Tibial artery (tissue), 4 donors: ENCODE measurements at regions not wholly inside any gene's neighbourhood (a gene's known extent, or its start where the extent isn't known, plus 50 kb on each side); places are given as distances from the start of the nearest gene placed in this dataset.

Experiments used
- DNase-seq, 2 donors: peaks; one replicate each; pipeline ENCODE4 v3.0.0-alpha.2; 2019
- H3K27ac ChIP-seq, 2 donors: fragments of 200-600 bp; sonication (generic) in 1 of 2; 1 replicate in 1 of 2; 2 replicates in 1 of 2; pipeline ENCODE4 v1.5.1; 2018 to 2019; ENCODE audit warnings: mild to moderate bottlenecking in 1 of 2
- H3K27me3 ChIP-seq, 2 donors: fragments of 200-600 bp; sonication (generic) in 1 of 2; one replicate each; pipeline versions ENCODE4 v1.5.1 to v1.6.0; 2016 to 2019
- H3K36me3 ChIP-seq, 3 donors: fragments of 200-600 bp; sonication (generic) in 2 of 3; one replicate each; pipeline ENCODE4 v1.5.1; 2016 to 2019; ENCODE audit warnings: mild to moderate bottlenecking in 2 of 3
- H3K4me1 ChIP-seq, 4 donors: fragments of 200-600 bp; sonication (generic) in 2 of 4; 1 replicate in 3 of 4; 2 replicates in 1 of 4; pipeline ENCODE4 v1.5.1; 2016 to 2019
- H3K4me3 ChIP-seq, 2 donors: fragments of 200-600 bp; sonication (generic) in 1 of 2; 1 replicate in 1 of 2; 2 replicates in 1 of 2; pipeline ENCODE4 v1.5.1; 2018 to 2019; ENCODE audit warnings: mild to moderate bottlenecking in 2 of 2
- H3K9me3 ChIP-seq, 3 donors: fragments of 200-600 bp; sonication (generic) in 1 of 3; one replicate each; pipeline ENCODE4 v1.5.1; 2016 to 2019
- intact Hi-C: fragments of 100-400 bp; cut with DNase I; formaldehyde crosslinking; loops from one replicate; pipeline ENCODE4 v1.15.0; 2023; ENCODE audit warnings: low total_unique reads
- TF ChIP-seq, protein P1 (sequence below), 2 experiments: fragments of 200-600 bp in 1 of 2; fragments of 450-650 bp in 1 of 2; IDR thresholded peaks; one replicate each; pipeline ENCODE4 v1.5.1; 2017 to 2019; ENCODE audit warnings: antibody characterized with exemption in 2 of 2, mild to moderate bottlenecking in 1 of 2, moderate library complexity in 1 of 2

DNA sequence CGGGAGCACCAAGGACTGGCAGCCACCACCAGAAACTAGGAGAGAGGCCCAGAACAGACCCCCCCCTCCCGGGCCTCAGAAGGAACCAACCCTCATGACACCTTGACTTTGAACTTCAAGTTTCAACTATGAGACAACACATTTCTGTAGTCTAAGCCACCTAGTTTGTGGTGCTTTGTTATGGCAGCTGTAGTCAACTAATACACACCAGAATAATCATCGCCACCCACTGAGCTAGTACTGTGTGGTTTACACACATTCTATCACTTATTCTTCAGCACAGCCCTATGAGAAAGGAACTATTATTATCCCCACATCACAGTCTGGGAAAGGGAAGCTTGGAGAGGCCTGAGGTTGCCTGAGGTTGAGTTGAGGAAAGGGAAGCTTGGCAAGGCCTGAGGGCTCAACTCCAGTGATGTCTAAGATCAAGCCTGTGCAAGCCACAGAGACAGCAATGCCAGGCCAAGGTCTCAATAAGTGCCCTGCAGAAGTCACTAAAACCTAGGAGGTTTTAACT lies 126.6 kb downstream of the FHDC1 start:
- Histone ChIP-seq H3K27me3 (no peaks in the 10 kb centered on the region), H3K9me3 (no peaks in the 10 kb centered on the region), H3K27ac (no peak overlapping the region), H3K36me3 (no peaks in the 10 kb centered on the region), H3K4me1 (no peaks in the 10 kb centered on the region), H3K4me3 (no peak overlapping the region)
- intact Hi-C loops: no loop called here
- TF ChIP-seq, protein P1, sequence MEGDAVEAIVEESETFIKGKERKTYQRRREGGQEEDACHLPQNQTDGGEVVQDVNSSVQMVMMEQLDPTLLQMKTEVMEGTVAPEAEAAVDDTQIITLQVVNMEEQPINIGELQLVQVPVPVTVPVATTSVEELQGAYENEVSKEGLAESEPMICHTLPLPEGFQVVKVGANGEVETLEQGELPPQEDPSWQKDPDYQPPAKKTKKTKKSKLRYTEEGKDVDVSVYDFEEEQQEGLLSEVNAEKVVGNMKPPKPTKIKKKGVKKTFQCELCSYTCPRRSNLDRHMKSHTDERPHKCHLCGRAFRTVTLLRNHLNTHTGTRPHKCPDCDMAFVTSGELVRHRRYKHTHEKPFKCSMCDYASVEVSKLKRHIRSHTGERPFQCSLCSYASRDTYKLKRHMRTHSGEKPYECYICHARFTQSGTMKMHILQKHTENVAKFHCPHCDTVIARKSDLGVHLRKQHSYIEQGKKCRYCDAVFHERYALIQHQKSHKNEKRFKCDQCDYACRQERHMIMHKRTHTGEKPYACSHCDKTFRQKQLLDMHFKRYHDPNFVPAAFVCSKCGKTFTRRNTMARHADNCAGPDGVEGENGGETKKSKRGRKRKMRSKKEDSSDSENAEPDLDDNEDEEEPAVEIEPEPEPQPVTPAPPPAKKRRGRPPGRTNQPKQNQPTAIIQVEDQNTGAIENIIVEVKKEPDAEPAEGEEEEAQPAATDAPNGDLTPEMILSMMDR (IDR thresholded peaks at IDR 0.05): no peak
- DNase-seq: no peak

DNA sequence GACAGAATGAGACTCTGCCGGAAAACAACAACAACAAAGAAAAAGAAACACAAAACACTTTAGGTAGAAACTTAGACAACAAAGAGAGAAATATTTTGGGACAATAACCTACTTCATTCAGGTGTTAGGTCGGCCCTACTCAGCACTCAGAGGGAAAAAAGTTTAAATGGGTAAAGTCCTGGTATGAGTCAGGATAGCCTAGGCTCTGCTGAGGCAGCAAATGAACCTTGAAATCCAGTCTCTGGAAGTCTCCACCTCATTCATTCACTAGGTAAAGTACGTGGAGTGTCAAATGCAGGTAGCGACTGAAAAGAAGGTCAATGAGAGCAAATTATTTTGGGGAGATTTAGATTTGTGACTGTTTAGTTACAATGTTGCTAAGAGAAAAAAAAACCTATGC lies 127.4 kb downstream of the FHDC1 start:
- Histone ChIP-seq H3K4me1 (no peaks in the 10 kb centered on the region), H3K36me3 (no peaks in the 10 kb centered on the region), H3K4me3 (no peak overlapping the region), H3K9me3 (no peaks in the 10 kb centered on the region), H3K27me3 (no peaks in the 10 kb centered on the region), H3K27ac (no peak overlapping the region)
- no peak for DNase-seq
- TF ChIP-seq, protein P1 (IDR thresholded peaks at IDR 0.05): no peak
- intact Hi-C loops: no loop called here

DNA sequence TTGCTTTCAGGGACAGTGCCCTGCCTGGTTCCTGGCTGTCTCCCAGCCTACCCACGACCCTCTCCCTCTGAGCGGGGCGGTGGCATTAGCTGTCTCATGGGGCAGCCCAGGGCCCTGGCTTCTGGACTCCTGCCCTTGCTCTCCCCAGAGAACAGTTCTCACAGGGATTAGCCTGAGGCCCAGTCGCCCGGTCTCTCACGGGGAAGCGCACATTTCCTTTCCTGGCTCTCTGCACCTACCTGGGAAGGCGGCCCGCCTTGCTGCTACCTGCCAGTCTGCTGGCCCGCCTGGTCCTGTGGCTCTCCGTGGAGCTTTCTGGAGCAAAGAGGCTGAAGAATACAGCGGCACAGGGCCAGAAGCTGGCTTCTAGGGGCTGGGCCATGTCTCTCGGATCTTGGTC lies 128.4 kb downstream of the FHDC1 start:
- intact Hi-C loops: no loop called here
- Histone ChIP-seq H3K36me3 (no peaks in the 10 kb centered on the region), H3K4me1 (no peaks in the 10 kb centered on the region), H3K4me3 (no peak overlapping the region), H3K27me3 (no peaks in the 10 kb centered on the region), H3K9me3 (no peaks in the 10 kb centered on the region), H3K27ac (no peak overlapping the region)
- TF ChIP-seq, protein P1 (IDR thresholded peaks at IDR 0.05): no peak
- no peak for DNase-seq

DNA sequence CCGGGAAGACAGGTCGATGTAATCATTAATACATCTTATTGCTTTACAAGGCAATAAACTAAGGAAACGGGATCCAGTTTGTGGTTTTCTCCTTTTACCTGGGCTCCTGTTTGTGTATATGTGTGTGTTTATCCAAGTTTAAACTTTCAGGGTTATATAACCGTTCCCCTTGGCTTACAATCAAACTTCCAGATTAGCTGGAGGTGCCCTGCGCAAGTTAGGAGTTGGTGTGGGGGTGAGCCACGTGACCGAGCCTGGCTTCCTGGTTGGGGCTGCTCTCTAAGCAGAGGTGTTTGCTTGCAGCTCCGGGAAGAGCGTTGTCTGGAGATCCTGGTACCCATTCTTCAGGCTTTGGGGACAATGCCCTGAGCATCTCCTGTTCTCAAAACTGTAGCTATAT lies 129.2 kb downstream of the FHDC1 start:
- Histone ChIP-seq H3K4me3 (no peak overlapping the region), H3K27me3 (no peaks in the 10 kb centered on the region), H3K4me1 (no peaks in the 10 kb centered on the region), H3K9me3 (no peaks in the 10 kb centered on the region), H3K27ac (no peak overlapping the region), H3K36me3 (no peaks in the 10 kb centered on the region)
- DNase-seq: no peak
- TF ChIP-seq, protein P1 (IDR thresholded peaks at IDR 0.05): no peak
- intact Hi-C loops: no loop called here

DNA sequence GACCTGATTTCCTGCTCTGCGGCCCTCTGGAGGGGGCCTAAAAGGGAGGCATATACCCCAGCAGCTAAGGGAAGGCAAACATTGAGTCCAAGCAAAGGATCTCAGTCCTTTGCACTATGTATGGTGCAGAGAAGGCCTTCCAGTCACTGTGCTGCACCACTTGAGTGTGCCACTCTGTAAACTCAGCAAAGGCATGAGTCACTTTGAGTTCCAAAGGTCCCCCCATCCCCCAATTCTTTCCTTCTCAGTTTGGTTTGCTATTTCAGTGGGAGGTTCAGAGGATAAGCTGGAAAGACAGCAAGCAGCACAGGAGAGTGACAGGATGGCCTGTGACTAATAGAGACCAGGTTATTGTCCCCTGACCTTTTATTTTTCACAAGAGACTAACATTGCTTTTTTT lies 131.3 kb downstream of the FHDC1 start:
- intact Hi-C loops: no loop called here
- no peak overlapping the region for H3K4me3 ChIP-seq
- H3K27me3 ChIP-seq: no peaks in the 10 kb centered on the region
- H3K9me3 ChIP-seq: no peaks in the 10 kb centered on the region
- TF ChIP-seq, protein P1 (IDR thresholded peaks at IDR 0.05): no peak
- H3K36me3 ChIP-seq: no peaks in the 10 kb centered on the region
- no peak overlapping the region for H3K27ac ChIP-seq
- no peaks in the 10 kb centered on the region for H3K4me1 ChIP-seq
- DNase-seq: no peak

DNA sequence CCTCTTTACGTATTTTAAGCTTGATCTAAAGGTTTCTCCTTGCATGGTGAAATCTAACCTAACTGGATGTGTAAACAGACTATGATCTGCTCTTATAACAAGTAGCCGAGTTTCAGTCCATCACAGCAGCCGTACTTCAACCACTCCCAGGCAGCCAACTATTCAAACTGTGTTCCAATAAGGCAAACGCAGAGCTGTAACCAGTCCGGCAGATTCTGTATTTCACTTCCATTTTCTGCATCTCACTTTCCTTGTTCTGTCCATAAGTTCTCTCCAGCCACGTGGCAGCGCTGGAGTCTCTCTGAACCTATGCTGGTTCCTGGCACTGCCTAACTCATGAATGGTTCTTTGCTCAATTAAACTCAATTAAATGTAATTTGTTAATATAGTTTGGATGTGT lies 132.6 kb downstream of the FHDC1 start:
- TF ChIP-seq, protein P1 (IDR thresholded peaks at IDR 0.05): no peak
- H3K36me3 ChIP-seq: no peaks in the 10 kb centered on the region
- no peaks in the 10 kb centered on the region for H3K4me1 ChIP-seq
- no peaks in the 10 kb centered on the region for H3K9me3 ChIP-seq
- DNase-seq: no peak
- H3K27me3 ChIP-seq: no peaks in the 10 kb centered on the region
- intact Hi-C loops: no loop called here
- no peak overlapping the region for H3K27ac ChIP-seq
- no peak overlapping the region for H3K4me3 ChIP-seq
